Keratinocyte (primary cell): ENCODE measurements at regions not wholly inside any gene's neighbourhood (a gene's known extent, or its start where the extent isn't known, plus 50 kb on each side); places are given as distances from the start of the nearest gene placed in this dataset.

ENCODE experiments used
- DNase-seq: peaks from one replicate; pipeline ENCODE4 v3.0.0-alpha.2; 2011; ENCODE audit warnings: low read depth, missing footprints, low spot score
- FAIRE-seq: peaks from 2 replicates; lab custom pipeline; 2011; peaks lifted over from hg19 to GRCh38; lab: Jason Lieb, UNC
- H2AFZ ChIP-seq: 2 replicates; pipeline ENCODE4 v1.6.0; 2012; ENCODE audit warnings: low read length, control low read depth, inconsistent platforms; ENCODE audit not compliant: control insufficient read depth
- H3K27ac ChIP-seq: 2 replicates; pipeline ENCODE4 v1.5.1; 2011; ENCODE audit warnings: low read length; ENCODE audit not compliant: control insufficient read depth, insufficient read depth
- H3K27me3 ChIP-seq: 3 replicates; pipeline ENCODE4 v1.6.0; 2011; ENCODE audit warnings: low read length; ENCODE audit not compliant: control insufficient read depth, insufficient read depth; ENCODE audit errors: extremely low read depth
- H3K36me3 ChIP-seq, 2 experiments: 2 replicates in 1 of 2; 3 replicates in 1 of 2; pipeline ENCODE4 v1.5.1; 2011; ENCODE audit warnings: low read length in 2 of 2, mild to moderate bottlenecking in 1 of 2; ENCODE audit not compliant: control insufficient read depth in 2 of 2, insufficient read depth in 2 of 2; ENCODE audit errors: extremely low read depth in 1 of 2
- H3K4me1 ChIP-seq: 3 replicates; pipeline ENCODE4 v1.5.1; 2011; ENCODE audit warnings: low read length; ENCODE audit not compliant: control insufficient read depth, insufficient read depth; ENCODE audit errors: extremely low read depth
- H3K4me2 ChIP-seq: 3 replicates; pipeline ENCODE4 v1.6.0; 2011; ENCODE audit warnings: low read depth, low read length; ENCODE audit not compliant: control insufficient read depth, insufficient read depth; ENCODE audit errors: extremely low read depth
- H3K4me3 ChIP-seq, 3 experiments: fragments of 200-600 bp in 1 of 3; sonication (generic) in 1 of 3; 2 replicates in 2 of 3; 3 replicates in 1 of 3; pipeline ENCODE4 v1.5.1; 2011 to 2016; ENCODE audit warnings: low read length in 3 of 3, mild to moderate bottlenecking in 3 of 3, control low read depth in 2 of 3, inconsistent platforms in 1 of 3, low read depth in 1 of 3, mixed read lengths in 1 of 3, mixed run types in 1 of 3, moderate library complexity in 1 of 3; ENCODE audit not compliant: control insufficient read depth in 2 of 3, insufficient read depth in 2 of 3; ENCODE audit errors: extremely low read depth in 1 of 3
- H3K79me2 ChIP-seq: 2 replicates; pipeline ENCODE4 v1.6.0; 2012; ENCODE audit warnings: low read length; ENCODE audit not compliant: control insufficient read depth, insufficient read depth
- H3K9ac ChIP-seq: 3 replicates; pipeline ENCODE4 v1.6.0; 2011; ENCODE audit warnings: low read length; ENCODE audit not compliant: control insufficient read depth, insufficient read depth; ENCODE audit errors: extremely low read depth
- H3K9me1 ChIP-seq: 3 replicates; pipeline ENCODE4 v1.6.0; 2011; ENCODE audit warnings: low read length; ENCODE audit not compliant: control insufficient read depth, insufficient read depth; ENCODE audit errors: extremely low read depth
- H3K9me3 ChIP-seq: 2 replicates; pipeline ENCODE4 v1.5.1; 2012; ENCODE audit warnings: low read depth, low read length; ENCODE audit not compliant: control insufficient read depth
- H4K20me1 ChIP-seq: 3 replicates; pipeline ENCODE4 v1.6.0; 2011; ENCODE audit warnings: low read length; ENCODE audit not compliant: control insufficient read depth, insufficient read depth; ENCODE audit errors: extremely low read depth
- EZH2 ChIP-seq: IDR thresholded peaks from one replicate; pipeline ENCODE4 v1.6.1; 2012; ENCODE audit warnings: inconsistent platforms, mild to moderate bottlenecking, low read length, moderate library complexity
- dilution Hi-C: fragments of 300-500 bp; cut with MboI; formaldehyde crosslinking; loops from one replicate; pipeline ENCODE4 v1.7.0; 2020; ENCODE audit warnings: low sequenced_read_pairs; ENCODE audit not compliant: extremely low pct_ligation_motif_present
- TF ChIP-seq, protein P1 (sequence below), 3 experiments: IDR thresholded peaks in 1 of 3; conservative IDR thresholded peaks in 1 of 3; optimal IDR thresholded peaks in 1 of 3; 2 replicates in 2 of 3; 3 replicates in 1 of 3; pipeline versions ENCODE3 to v1.5.1; 2011; ENCODE audit warnings: low read length in 3 of 3, mild to moderate bottlenecking in 3 of 3, moderate library complexity in 2 of 3, control low read depth in 1 of 3, inconsistent platforms in 1 of 3; ENCODE audit not compliant: insufficient read depth in 2 of 3; ENCODE audit errors: extremely low read depth in 1 of 3

DNA sequence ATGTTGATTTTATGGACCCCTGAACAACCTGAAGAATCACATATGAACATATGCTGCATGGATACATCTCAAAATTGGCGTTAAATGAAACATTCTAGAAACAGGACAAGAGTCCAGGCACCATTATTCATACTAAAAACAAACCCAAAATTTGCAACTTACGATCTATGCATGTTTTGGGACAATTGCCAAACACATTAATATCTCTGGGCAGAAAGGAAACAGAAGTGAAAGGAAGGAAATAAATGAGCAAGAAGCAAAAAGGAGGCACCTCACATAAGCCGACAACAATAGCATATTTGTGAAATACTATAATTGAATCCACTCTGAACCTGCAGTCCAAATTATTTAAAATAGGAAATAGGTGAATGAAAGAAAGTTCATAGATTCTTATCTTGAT is 1505.3 kb downstream of the AACS start:
- Histone ChIP-seq H2AFZ (no peak overlapping the region), H3K4me2 (no peak overlapping the region), H3K9me3 (no peaks in the 10 kb centered on the region), H4K20me1 (no peaks in the 10 kb centered on the region), H3K4me3 (no peak overlapping the region), H3K27me3 (no peaks in the 10 kb centered on the region), H3K9ac (no peak overlapping the region), H3K27ac (no peak overlapping the region), H3K36me3 (no peaks in the 10 kb centered on the region), H3K4me1 (no peaks in the 10 kb centered on the region), H3K9me1 (no peaks in the 10 kb centered on the region), H3K79me2 (no peaks in the 10 kb centered on the region)
- DNase-seq (no peak), FAIRE-seq (no peak)
- dilution Hi-C loops, result no loop called here
- TF ChIP-seq EZH2, result no peak
- TF ChIP-seq, protein P1, sequence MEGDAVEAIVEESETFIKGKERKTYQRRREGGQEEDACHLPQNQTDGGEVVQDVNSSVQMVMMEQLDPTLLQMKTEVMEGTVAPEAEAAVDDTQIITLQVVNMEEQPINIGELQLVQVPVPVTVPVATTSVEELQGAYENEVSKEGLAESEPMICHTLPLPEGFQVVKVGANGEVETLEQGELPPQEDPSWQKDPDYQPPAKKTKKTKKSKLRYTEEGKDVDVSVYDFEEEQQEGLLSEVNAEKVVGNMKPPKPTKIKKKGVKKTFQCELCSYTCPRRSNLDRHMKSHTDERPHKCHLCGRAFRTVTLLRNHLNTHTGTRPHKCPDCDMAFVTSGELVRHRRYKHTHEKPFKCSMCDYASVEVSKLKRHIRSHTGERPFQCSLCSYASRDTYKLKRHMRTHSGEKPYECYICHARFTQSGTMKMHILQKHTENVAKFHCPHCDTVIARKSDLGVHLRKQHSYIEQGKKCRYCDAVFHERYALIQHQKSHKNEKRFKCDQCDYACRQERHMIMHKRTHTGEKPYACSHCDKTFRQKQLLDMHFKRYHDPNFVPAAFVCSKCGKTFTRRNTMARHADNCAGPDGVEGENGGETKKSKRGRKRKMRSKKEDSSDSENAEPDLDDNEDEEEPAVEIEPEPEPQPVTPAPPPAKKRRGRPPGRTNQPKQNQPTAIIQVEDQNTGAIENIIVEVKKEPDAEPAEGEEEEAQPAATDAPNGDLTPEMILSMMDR (optimal IDR thresholded peaks at IDR 0.05 in 1 of 3, IDR thresholded peaks at IDR 0.05 in 1 of 3, conservative IDR thresholded peaks at IDR 0.05 in 1 of 3; ENCODE audit: extremely low read depth in 1 of 3, insufficient read depth in 2 of 3, low read length in 3 of 3), result no peak

DNA sequence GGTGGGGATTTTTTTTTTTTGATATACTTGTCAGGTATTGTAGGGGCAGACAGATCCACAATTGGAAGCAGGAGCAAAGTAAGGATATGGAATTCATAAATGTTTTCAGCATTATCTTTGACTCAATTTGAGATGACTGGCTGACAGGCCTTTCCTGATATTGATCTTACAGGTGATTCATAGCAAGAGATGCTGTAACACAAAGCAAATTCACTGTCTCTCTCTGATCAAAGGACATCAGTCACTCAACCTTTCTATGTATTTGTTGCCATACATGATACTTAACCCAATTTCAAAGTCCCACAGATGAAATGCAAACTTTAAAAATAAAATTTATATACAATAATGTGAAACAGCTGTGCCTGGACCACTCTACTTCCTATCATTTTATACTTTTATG is 1506.9 kb downstream of the AACS start:
- Histone ChIP-seq H2AFZ (no peak overlapping the region), H3K9me1 (no peaks in the 10 kb centered on the region), H3K27ac (no peak overlapping the region), H3K4me2 (no peak overlapping the region), H3K79me2 (no peaks in the 10 kb centered on the region), H3K9ac (no peak overlapping the region), H3K27me3 (no peaks in the 10 kb centered on the region), H3K4me1 (no peaks in the 10 kb centered on the region), H3K9me3 (peaks cover 2% of the 10 kb centered on the region), H3K4me3 (no peak overlapping the region), H4K20me1 (no peaks in the 10 kb centered on the region), H3K36me3 (no peaks in the 10 kb centered on the region)
- no peak for TF ChIP-seq EZH2
- TF ChIP-seq, protein P1 (optimal IDR thresholded peaks at IDR 0.05 in 1 of 3, IDR thresholded peaks at IDR 0.05 in 1 of 3, conservative IDR thresholded peaks at IDR 0.05 in 1 of 3; ENCODE audit: extremely low read depth in 1 of 3, insufficient read depth in 2 of 3, low read length in 3 of 3), result no peak
- dilution Hi-C loops, result no loop called here
- no peak for DNase-seq
- no peak for FAIRE-seq
